HS-5 (cell line): ENCODE measurements at regions not wholly inside any gene's neighbourhood (a gene's known extent, or its start where the extent isn't known, plus 50 kb on each side); places are given as distances from the start of the nearest gene placed in this dataset.
A peak's percentile ranks its signal among the peaks of the same experiment; 100 is the strongest.
"Not testable (repeated sequence)": the region's sequence is repeated elsewhere in the genome, so short reads cannot be mapped to it uniquely, and the experiment has no call there.

Source experiments
- DNase-seq: peaks from one replicate; pipeline ENCODE4 v3.0.0-alpha.2; 2012; ENCODE audit warnings: low read depth

GRCh38 chr2:67872481-67872880, 190.3 kb downstream of the C1D start:
- no peak for DNase-seq

GRCh38 chr2:67873916-67874315, 188.9 kb downstream of the C1D start:
- no peak for DNase-seq

- DNase-seq = peak; percentile 65
Measured at GRCh38 chr2:67876176-67876575, 186.6 kb downstream of the C1D start.

GRCh38 chr2:67877301-67877700, 185.5 kb downstream of the C1D start:
- DNase-seq = no peak

- DNase-seq = no peak
Measured at GRCh38 chr2:67878743-67879142, 184.1 kb downstream of the C1D start.

- DNase-seq = peak; percentile 32
Measured at GRCh38 chr2:67879586-67880290, 183.1 kb downstream of the C1D start.

- no peak for DNase-seq
Measured at GRCh38 chr2:67880291-67880761, 182.5 kb downstream of the C1D start.

GRCh38 chr2:67881816-67882215, 181.0 kb downstream of the C1D start:
- no peak for DNase-seq

GRCh38 chr2:67883316-67884087, 179.3 kb downstream of the C1D start:
- no peak for DNase-seq

GRCh38 chr2:67888351-67889005, 174.3 kb downstream of the C1D start:
- no peak for DNase-seq

GRCh38 chr2:67889056-67889455, 173.7 kb downstream of the C1D start:
- no peak for DNase-seq

- DNase-seq = no peak
Measured at GRCh38 chr2:67891642-67892041, 171.2 kb downstream of the C1D start.

GRCh38 chr2:67892339-67892846, 170.4 kb downstream of the C1D start:
- DNase-seq = no peak

GRCh38 chr2:67895227-67895941, 167.4 kb downstream of the C1D start:
- no peak for DNase-seq

GRCh38 chr2:67896076-67896475, 166.7 kb downstream of the C1D start:
- DNase-seq = no peak

- DNase-seq = no peak
Measured at GRCh38 chr2:67896476-67896875, 166.3 kb downstream of the C1D start.

- no peak for DNase-seq
Measured at GRCh38 chr2:67898595-67898994, 164.2 kb downstream of the C1D start.

- DNase-seq = no peak
Measured at GRCh38 chr2:67899187-67899586, 163.6 kb downstream of the C1D start.

- DNase-seq = no peak
Measured at GRCh38 chr2:67900826-67901225, 162.0 kb downstream of the C1D start.

- no peak for DNase-seq
Measured at GRCh38 chr2:67904566-67904965, 158.2 kb downstream of the C1D start.

GRCh38 chr2:67904966-67905365, 157.8 kb downstream of the C1D start:
- DNase-seq = no peak

- not testable (repeated sequence) for DNase-seq
Measured at GRCh38 chr2:67906547-67906946, 156.3 kb downstream of the C1D start.
